Retinal pigment epithelial cell (primary cell): ENCODE measurements at regions not wholly inside any gene's neighbourhood (a gene's known extent, or its start where the extent isn't known, plus 50 kb on each side); places are given as distances from the start of the nearest gene placed in this dataset.

Source experiments
- DNase-seq: peaks from one replicate; pipeline ENCODE4 v3.0.0-alpha.2; 2010; ENCODE audit warnings: low read depth
- H3K4me3 ChIP-seq: 2 replicates; pipeline ENCODE4 v1.5.1; 2011; ENCODE audit warnings: mild to moderate bottlenecking, low read length, control low read depth, moderate library complexity
- TF ChIP-seq, protein P1 (sequence below): conservative IDR thresholded peaks from 2 replicates; pipeline ENCODE4 v1.5.1; 2011; ENCODE audit warnings: low read depth, low read length, control low read depth, inconsistent platforms

DNA sequence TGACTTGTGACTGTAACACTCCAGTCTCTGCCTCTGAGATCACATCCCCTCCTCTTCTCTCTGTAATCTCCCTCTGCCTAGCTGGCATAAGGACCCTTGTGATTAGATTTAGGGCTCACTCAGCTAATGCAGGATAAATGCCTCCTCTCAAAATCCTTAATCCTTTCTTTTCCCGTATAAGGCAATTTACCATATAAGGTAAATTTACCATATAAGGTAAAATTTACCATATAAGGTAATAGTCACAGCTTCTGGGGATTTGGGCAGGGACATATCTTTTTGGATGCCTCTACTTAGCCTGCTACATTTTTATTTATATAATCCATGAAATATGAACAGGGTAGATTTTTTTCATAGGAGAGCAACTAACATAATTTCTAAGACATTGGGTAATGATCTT, 318.0 kb upstream of the PUM3 start:
- no peak overlapping the region for H3K4me3 ChIP-seq
- TF ChIP-seq, protein P1, sequence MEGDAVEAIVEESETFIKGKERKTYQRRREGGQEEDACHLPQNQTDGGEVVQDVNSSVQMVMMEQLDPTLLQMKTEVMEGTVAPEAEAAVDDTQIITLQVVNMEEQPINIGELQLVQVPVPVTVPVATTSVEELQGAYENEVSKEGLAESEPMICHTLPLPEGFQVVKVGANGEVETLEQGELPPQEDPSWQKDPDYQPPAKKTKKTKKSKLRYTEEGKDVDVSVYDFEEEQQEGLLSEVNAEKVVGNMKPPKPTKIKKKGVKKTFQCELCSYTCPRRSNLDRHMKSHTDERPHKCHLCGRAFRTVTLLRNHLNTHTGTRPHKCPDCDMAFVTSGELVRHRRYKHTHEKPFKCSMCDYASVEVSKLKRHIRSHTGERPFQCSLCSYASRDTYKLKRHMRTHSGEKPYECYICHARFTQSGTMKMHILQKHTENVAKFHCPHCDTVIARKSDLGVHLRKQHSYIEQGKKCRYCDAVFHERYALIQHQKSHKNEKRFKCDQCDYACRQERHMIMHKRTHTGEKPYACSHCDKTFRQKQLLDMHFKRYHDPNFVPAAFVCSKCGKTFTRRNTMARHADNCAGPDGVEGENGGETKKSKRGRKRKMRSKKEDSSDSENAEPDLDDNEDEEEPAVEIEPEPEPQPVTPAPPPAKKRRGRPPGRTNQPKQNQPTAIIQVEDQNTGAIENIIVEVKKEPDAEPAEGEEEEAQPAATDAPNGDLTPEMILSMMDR: no peak

DNA sequence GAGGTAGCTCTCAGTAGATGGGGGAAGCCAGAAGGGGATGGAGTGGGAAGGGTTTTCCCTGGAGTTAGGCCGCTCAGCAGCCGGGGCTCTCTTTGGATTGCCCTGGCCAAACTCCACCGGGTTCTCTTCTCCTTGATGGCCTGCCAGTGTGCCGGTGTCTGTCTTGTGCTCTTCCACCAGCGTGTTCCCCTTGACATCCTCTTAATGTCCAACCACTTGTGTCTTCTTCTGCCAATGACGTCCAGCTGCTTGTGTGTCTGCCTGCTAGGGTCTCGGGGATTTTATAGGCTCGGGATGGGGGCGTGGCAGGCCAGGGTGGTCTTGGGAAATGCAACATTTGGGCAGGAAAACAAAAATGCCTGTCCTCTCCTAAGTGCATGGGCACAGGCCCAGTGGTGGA, 313.1 kb upstream of the PUM3 start:
- TF ChIP-seq, protein P1: no peak
- no peak overlapping the region for H3K4me3 ChIP-seq
- no peak for DNase-seq

More for the DNA sequence above, 318.0 kb upstream of the PUM3 start:
- no peak for DNase-seq

DNA sequence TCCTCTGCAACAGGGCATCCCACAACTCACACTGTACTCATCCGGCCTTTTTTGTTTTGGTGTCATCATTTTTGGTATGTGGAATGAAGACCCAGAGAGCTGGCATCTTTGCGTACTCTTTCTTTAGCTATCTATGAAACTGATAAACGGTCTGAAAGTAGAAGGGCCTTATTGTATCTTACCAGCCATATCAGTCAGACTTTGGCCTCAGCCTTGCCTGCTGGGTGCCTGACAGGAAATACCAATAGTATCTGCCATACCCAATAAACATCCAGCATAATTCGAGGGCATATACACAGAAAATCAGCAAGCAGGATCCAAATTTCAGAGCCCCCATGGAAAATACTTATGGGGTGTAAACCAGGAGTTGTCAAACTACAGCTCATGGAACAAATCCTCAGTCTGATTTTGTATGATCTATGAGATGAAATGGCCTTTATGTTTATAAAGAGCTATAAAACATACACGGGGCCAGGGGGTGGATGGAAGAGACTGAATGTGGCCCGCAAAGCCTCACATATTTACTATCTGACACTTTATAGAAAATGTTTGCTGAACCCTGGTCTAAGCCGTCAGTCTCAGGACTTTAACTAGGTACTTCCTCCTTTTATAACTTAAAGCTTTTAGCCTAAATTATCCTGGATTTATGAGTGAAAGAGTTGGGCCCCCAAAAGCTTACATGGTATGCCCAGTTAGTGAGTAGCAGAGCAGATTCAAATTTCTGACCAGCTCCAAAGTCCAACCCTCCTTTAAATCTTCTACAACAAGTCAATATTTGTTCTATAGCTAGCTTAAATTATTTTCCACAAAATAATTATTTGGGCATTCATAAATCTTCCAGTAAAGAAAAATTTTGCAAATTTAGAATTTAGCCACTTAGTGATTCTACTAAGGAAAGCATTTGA, 308.0 kb upstream of the PUM3 start:
- no peak overlapping the region for H3K4me3 ChIP-seq
- DNase-seq: no peak
- TF ChIP-seq, protein P1: no peak

DNA sequence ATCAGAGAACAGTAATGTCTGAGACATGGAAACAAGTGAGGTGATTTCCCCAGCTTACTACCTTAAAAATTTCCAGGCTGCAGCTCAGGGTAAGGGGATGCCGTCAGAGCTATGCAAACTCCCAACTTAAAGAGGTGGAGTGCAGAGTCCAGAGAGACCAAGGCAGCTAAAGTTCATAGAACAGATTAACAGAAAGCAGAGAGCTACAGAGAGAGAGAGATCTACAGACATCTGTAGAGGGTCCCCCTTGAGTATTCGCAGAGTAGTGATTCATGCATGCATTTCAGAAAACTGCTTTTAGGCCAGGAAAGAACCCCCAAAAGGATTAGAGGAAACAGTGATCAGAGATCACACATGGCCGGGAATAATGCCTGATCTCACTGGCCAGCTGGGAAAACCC, 306.2 kb upstream of the PUM3 start:
- no peak for DNase-seq
- TF ChIP-seq, protein P1: no peak
- H3K4me3 ChIP-seq: no peak overlapping the region

DNA sequence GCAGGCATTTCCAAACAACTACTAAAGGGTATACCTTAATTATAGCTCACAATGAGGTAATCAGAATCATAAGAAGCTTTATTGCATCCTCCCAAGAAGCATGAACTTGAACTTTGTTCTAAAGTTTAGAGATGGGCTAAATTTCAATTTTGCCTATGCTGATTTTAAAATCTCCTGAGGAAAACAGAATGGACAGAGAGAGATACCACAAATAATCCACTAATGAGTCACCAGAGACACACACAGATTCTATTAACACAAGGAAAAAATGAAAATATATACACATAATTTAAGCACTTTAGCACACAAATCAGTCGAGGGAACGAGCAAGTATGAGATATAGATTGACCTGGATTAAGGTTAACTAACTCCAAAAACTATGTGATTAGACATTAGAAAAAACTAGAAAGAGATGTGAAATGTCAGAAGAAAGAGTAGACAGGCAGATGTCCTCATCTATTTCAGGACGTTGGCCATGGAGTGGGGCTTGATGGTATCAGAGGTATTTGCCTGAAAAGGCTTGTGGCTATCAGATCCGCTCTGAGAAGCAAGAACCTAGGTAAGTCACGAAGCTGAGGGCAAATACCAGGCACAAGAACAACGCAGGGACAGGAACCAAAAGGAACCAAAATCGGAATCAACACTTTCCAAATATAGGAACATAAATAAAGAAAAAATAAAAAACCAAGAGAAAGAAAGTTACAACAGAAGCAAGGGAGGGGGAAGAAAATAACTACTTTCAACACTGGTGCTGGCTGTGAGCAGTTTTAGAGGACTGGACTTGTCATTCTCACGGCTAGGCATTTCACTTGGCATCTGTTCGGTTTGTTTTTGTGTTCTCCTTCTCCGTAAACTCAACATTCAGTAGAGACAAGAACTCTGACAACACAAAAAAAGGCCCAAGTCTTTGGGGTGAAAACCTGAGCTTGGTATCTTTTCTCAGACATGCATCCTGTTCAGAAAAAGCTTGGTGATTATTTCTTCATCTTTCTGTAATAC, 294.6 kb upstream of the PUM3 start:
- no peak for DNase-seq
- H3K4me3 ChIP-seq: no peak overlapping the region
- TF ChIP-seq, protein P1: no peak

DNA sequence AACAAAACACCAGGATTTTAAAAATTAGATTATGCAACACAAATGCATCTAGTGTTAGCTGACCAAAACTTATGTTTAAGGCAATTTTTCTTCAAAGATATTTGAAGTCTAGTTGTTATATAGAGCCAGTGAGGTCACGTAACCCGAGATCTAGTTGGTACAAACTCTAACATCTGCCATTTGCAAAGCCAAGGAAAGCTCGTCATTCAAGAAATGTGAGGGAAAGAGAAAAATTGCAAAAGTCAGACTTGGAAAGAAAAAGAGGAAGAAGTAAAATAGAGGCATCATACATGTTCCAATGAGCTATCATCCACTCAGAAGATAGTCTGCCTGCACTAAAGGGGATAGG, 293.4 kb upstream of the PUM3 start:
- H3K4me3 ChIP-seq: no peak overlapping the region
- TF ChIP-seq, protein P1: no peak
- no peak for DNase-seq
